ENCODE measurements at regions not wholly inside any gene's neighbourhood (a gene's known extent, or its start where the extent isn't known, plus 50 kb on each side); places are given as distances from the start of the nearest gene placed in this dataset.

- TF ChIP-seq SP1 (IDR thresholded peaks at IDR 0.05; ENCODE audit: low read depth, low read length) (no peak), RAD21 (IDR thresholded peaks at IDR 0.05 in 1 of 2, conservative IDR thresholded peaks at IDR 0.05 in 1 of 2; ENCODE audit: low read depth in 2 of 2, low read length in 2 of 2) (no peak), ATF2 (IDR thresholded peaks at IDR 0.05; ENCODE audit: low read length) (no peak), CEBPB (IDR thresholded peaks at IDR 0.05; ENCODE audit: low read depth, low read length) (no peak), POU5F1 (IDR thresholded peaks at IDR 0.05; ENCODE audit: low read depth, low read length) (no peak), CBX8 (IDR thresholded peaks at IDR 0.05; ENCODE audit: borderline replicate concordance, low read depth, low read length) (no peak), TAF7 (optimal IDR thresholded peaks at IDR 0.05; ENCODE audit: borderline replicate concordance, low read depth, low read length) (no peak), SAP30 (IDR thresholded peaks at IDR 0.05; ENCODE audit: insufficient read depth, insufficient replicate concordance, low read length) (no peak), PHF8 (conservative IDR thresholded peaks at IDR 0.05; ENCODE audit: low read depth, low read length) (no peak), POLR2AphosphoS5 (IDR thresholded peaks at IDR 0.05; ENCODE audit: low read depth, low read length) (no peak), EZH2 (IDR thresholded peaks at IDR 0.05; ENCODE audit: low read depth, low read length, severe bottlenecking) (no peak), HDAC6 (IDR thresholded peaks at IDR 0.05; ENCODE audit: low read depth, low read length) (no peak), TBP (IDR thresholded peaks at IDR 0.05; ENCODE audit: low read depth, low read length) (no peak), MAFK (IDR thresholded peaks at IDR 0.05; ENCODE audit: low read depth, low read length) (no peak), BACH1 (IDR thresholded peaks at IDR 0.05; ENCODE audit: low read length) (no peak), KDM1A (IDR thresholded peaks at IDR 0.05; ENCODE audit: borderline replicate concordance, low read length) (no peak)
- TF ChIP-seq, protein P1, sequence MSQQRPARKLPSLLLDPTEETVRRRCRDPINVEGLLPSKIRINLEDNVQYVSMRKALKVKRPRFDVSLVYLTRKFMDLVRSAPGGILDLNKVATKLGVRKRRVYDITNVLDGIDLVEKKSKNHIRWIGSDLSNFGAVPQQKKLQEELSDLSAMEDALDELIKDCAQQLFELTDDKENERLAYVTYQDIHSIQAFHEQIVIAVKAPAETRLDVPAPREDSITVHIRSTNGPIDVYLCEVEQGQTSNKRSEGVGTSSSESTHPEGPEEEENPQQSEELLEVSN (IDR thresholded peaks at IDR 0.05): no peak
These were observed 335.5 kb upstream of the POU3F2 start (continued) for GRCh38 chr6:98498866-98499265.
